GM18499 (cell line): ENCODE measurements at regions not wholly inside any gene's neighbourhood (a gene's known extent, or its start where the extent isn't known, plus 50 kb on each side); places are given as distances from the start of the nearest gene placed in this dataset.

Experiments used
- ATAC-seq: cut with Tn5 transposase; IDR thresholded peaks from one replicate; pipeline ENCODE4 v1.9.1; 2021; ENCODE audit warnings: moderate number of reproducible peaks; ENCODE audit not compliant: insufficient read depth, unreplicated experiment

DNA sequence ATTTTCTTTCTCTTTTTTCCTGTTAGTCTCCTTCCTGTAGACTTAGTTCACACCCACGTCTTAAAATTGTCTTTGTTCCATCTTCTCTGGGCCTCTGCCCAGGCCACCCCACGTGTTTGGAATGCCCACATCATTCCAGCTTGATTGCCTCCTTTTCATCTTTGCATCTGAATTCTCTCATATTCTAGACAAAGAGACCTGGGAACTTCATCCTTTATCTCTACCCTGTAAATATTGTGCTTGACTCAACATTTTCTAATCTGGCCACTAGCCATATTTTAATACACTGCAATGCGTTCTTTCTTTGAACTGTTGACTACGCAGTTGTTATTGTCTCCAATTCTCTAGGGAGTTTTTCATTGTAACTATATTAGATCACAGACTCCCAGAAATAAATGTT lies 187.5 kb upstream of the NRXN1 start:
- ATAC-seq = no peak

DNA sequence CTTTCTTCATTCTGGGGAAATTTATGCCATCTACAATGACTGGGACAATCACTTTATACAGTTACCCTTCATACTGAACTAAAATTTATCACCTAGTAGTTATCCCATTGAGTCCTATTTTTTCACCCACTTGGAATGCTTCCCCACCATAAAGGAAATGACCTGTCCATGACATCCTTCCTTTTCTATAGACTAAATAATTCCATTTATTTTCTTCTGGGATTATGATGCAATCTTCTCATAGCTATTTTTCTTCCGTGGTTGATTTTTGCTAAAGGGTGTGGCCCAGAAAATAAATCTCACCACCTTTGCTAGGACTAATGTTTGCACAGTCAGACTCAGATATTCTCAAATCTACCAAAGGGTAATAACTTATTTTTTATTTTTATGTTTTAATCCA lies 186.1 kb upstream of the NRXN1 start:
- no peak for ATAC-seq

DNA sequence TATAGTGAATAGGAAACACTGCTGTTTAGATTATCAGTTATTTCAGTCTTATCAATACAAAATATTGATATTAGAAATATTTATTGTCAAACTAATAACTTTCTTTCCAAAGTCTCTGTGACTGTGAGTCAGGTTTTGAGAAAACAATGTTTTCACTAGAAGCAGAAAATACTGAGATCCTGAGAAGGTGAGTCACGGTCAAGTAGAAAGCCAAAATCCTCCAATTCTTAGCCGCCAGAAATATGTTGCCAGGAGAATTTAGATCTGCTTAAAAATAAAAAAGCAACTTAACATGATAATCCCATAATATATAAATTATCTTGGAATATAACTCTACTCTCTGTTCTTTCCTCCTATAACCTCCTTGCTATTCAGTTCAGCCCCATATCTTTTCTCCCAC lies 181.9 kb upstream of the NRXN1 start:
- ATAC-seq = no peak

DNA sequence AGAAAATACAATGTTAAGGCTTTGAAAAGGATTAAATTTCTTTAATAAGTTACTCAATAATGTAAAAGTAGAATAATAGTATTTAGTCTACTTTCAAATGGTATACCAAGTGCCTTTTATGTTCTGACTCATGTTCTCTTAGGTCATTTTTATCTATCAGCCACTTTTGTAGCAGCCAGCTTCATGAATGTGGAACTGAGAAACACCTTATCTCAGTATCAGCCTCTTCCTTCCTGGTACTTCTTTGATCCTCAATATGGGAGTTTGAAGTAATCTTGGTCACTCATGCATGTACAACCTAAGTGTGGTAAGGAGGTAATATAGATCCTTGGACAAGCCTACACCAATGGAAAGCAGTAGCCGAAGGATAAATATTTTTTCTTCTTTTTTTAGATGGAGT lies 180.4 kb upstream of the NRXN1 start:
- ATAC-seq = no peak

GRCh38 chr2:51208521-51208920 lies 176.6 kb upstream of the NRXN1 start:
- ATAC-seq = no peak

- ATAC-seq = no peak
Measured at GRCh38 chr2:51201295-51201694, 169.4 kb upstream of the NRXN1 start.

- no peak for ATAC-seq
Measured at GRCh38 chr2:51194656-51195055, 162.7 kb upstream of the NRXN1 start.

DNA sequence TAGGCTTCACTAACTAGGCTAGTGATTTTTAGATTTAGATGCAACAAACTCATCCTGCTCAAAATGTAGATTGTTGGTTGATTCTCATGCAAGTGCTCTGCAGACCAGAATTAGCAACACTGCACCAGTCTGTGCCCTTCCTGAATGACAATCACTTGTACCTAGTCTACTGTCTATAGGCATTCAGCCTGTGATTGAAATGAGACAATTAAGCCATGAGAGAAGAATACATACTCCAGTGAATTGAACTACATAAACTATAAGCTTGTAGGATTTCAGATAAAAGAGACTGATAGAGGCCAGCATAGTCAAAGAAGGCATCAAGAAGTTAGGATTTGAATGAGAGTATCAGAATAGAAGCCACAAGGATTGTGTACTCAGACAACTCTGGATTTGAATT lies 138.3 kb upstream of the NRXN1 start:
- ATAC-seq = no peak

GRCh38 chr2:51165534-51166260 lies 133.8 kb upstream of the NRXN1 start:
- ATAC-seq = no peak

DNA sequence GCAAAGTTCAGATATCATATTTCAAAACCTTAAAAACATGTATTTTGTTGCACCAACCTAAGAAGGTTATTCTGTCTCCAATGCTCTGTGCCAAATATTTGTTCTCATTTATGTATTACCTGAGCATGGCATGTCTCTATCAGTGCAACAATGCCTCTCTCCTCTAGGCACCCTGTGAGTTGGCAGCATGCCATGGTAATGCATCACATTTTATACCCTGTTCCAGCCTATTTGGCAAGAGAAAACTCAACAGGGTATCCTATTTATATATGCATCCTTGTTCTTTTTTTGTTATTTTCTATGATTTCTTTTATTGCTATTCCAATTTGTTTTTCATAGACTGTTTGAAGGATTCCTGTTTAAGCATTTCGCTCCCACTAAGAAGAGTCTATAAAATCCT lies 126.3 kb upstream of the NRXN1 start:
- no peak for ATAC-seq

DNA sequence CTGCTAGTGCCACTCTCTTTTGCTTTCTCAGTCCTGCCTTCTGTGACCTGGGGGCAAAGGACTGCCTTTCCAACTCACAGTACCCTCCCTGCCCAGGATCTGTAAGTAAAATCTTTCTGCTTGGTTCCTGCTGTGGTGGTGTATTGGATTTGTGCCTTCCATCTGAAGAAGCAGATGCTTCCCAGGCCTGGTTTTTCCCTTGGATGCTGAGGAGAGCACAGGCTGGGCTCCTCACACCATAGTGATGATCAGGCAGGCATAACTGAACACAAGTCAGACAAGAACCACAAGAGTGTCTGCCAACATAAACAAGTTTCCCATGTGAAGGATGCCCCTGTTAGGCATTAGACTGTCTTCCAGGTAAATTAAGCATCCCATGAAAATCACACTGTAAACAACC lies 121.3 kb upstream of the NRXN1 start:
- ATAC-seq = no peak

GRCh38 chr2:51151490-51152140 lies 119.7 kb upstream of the NRXN1 start:
- ATAC-seq = no peak

- ATAC-seq = no peak
Measured at GRCh38 chr2:51149725-51150124, 117.8 kb upstream of the NRXN1 start.

DNA sequence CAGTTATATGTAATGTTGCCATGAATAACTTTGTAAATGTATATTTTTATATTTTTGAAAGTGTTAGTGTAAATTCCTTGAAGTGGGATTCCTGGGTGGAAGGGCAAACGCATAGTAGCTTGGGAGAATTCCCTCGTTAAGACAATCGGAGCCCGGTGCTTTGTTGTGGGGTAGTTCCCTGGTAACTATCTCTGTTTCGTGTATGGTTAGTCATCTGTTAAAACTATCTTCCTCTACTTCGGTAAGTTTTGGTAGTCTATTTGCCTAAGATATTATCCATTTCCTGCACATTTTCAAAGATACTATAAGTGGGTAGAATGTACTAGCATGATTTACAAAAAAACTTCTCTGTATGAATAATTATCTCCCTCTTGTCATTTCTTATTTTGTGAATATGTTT lies 113.8 kb upstream of the NRXN1 start:
- no peak for ATAC-seq

- ATAC-seq = no peak
Measured at GRCh38 chr2:51120754-51121280, 88.9 kb upstream of the NRXN1 start.

- no peak for ATAC-seq
Measured at GRCh38 chr2:51111532-51111931, 79.6 kb upstream of the NRXN1 start.

- ATAC-seq = no peak
Measured at GRCh38 chr2:51108794-51109193, 76.9 kb upstream of the NRXN1 start.

GRCh38 chr2:51107841-51108240 lies 75.9 kb upstream of the NRXN1 start:
- ATAC-seq = no peak

DNA sequence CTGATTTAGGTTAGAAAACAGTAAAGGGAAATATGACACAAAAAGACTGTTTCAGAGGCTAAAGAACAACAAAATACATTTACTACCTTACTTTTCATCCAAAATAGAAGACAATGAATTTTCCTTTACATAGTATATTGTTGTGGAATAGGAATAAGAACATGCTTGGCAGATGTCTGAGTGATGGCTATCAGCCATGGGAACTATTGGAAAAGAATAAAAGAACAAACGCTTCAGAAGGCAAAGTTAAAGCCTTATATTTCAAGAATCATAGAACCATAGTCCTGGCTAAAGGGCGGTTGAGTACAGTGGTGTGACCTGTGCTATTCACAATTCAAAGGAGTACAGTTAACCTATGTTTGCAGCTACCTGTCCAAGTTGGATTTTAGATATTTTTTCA lies 73.9 kb upstream of the NRXN1 start:
- no peak for ATAC-seq

GRCh38 chr2:51103205-51103604 lies 71.3 kb upstream of the NRXN1 start:
- no peak for ATAC-seq

GRCh38 chr2:51093016-51093415 lies 61.1 kb upstream of the NRXN1 start:
- no peak for ATAC-seq
